Mesenchymal stem cell (in vitro differentiated cells and primary cell): ENCODE measurements at regions not wholly inside any gene's neighbourhood (a gene's known extent, or its start where the extent isn't known, plus 50 kb on each side); places are given as distances from the start of the nearest gene placed in this dataset.
A peak's percentile ranks its signal among the peaks of the same experiment; 100 is the strongest.

Experiments used
- DNase-seq: peaks from one replicate; pipeline ENCODE4 v3.0.0-alpha.2; 2013
- H2AFZ ChIP-seq: one replicate; pipeline ENCODE4 v1.6.1; 2013; ENCODE audit warnings: low read depth, mild to moderate bottlenecking, control low read depth, inconsistent platforms, low read length, moderate library complexity
- H2AK5ac ChIP-seq: 2 replicates; pipeline ENCODE4 v1.6.1; 2013; ENCODE audit warnings: low read length, moderate library complexity, mild to moderate bottlenecking, inconsistent platforms; ENCODE audit not compliant: severe bottlenecking
- H2BK120ac ChIP-seq: one replicate; pipeline ENCODE4 v1.6.1; 2013; ENCODE audit warnings: low read depth, mild to moderate bottlenecking, inconsistent platforms, low read length, moderate library complexity
- H2BK12ac ChIP-seq, 2 experiments: one replicate each; pipeline ENCODE4 v1.6.1; 2013; ENCODE audit warnings: inconsistent platforms in 2 of 2, low read length in 2 of 2, mild to moderate bottlenecking in 2 of 2, moderate library complexity in 2 of 2, control low read depth in 1 of 2
- H2BK15ac ChIP-seq: one replicate; pipeline ENCODE4 v1.6.1; 2013; ENCODE audit warnings: mild to moderate bottlenecking, low read depth, inconsistent platforms; ENCODE audit not compliant: poor library complexity, severe bottlenecking
- H2BK5ac ChIP-seq: 2 replicates; pipeline ENCODE4 v1.6.1; 2013; ENCODE audit warnings: low read depth, mild to moderate bottlenecking, low read length, control low read depth, inconsistent platforms; ENCODE audit not compliant: poor library complexity, severe bottlenecking
- H3K14ac ChIP-seq, 2 experiments: one replicate each; pipeline ENCODE4 v1.6.1; 2013; ENCODE audit warnings: inconsistent platforms in 2 of 2, low read length in 2 of 2, control low read depth in 1 of 2, mild to moderate bottlenecking in 1 of 2, moderate library complexity in 1 of 2
- H3K18ac ChIP-seq, 2 experiments: one replicate each; pipeline ENCODE4 v1.6.1; 2013; ENCODE audit warnings: inconsistent platforms in 2 of 2, low read length in 2 of 2, control low read depth in 1 of 2, low read depth in 1 of 2, mild to moderate bottlenecking in 1 of 2
- H3K23ac ChIP-seq, 2 experiments: one replicate each; pipeline ENCODE4 v1.6.1; 2013; ENCODE audit warnings: inconsistent platforms in 2 of 2, low read length in 2 of 2, mild to moderate bottlenecking in 2 of 2, moderate library complexity in 2 of 2, control low read depth in 1 of 2
- H3K27ac ChIP-seq: 2 replicates; pipeline ENCODE4 v1.5.1; 2013; ENCODE audit warnings: mild to moderate bottlenecking, moderate library complexity, low read length, control low read depth, inconsistent platforms; ENCODE audit not compliant: poor library complexity, severe bottlenecking
- H3K27me3 ChIP-seq, 2 experiments: 2 replicates each; pipeline versions ENCODE4 v1.6.1 to v1.7.0; 2013; ENCODE audit warnings: low read length in 2 of 2, mild to moderate bottlenecking in 2 of 2, moderate library complexity in 2 of 2, control low read depth in 1 of 2, inconsistent platforms in 1 of 2; ENCODE audit not compliant: control insufficient read depth in 1 of 2, insufficient read depth in 1 of 2
- H3K36me3 ChIP-seq, 2 experiments: 2 replicates each; pipeline versions ENCODE4 v1.6.1 to v1.7.0; 2013; ENCODE audit warnings: low read length in 2 of 2, control low read depth in 1 of 2, inconsistent platforms in 1 of 2, low read depth in 1 of 2, mild to moderate bottlenecking in 1 of 2; ENCODE audit not compliant: insufficient read depth in 2 of 2, control insufficient read depth in 1 of 2
- H3K4ac ChIP-seq, 2 experiments: one replicate each; pipeline ENCODE4 v1.6.1; 2013; ENCODE audit warnings: inconsistent platforms in 2 of 2, low read length in 2 of 2, mild to moderate bottlenecking in 2 of 2, moderate library complexity in 2 of 2, control low read depth in 1 of 2, low read depth in 1 of 2
- H3K4me1 ChIP-seq: 2 replicates; pipeline ENCODE4 v1.6.1; 2013; ENCODE audit warnings: low read depth, low read length, control low read depth; ENCODE audit not compliant: control insufficient read depth, insufficient read depth
- H3K4me2 ChIP-seq: 2 replicates; pipeline ENCODE4 v1.6.1; 2013; ENCODE audit warnings: low read length, mild to moderate bottlenecking, inconsistent platforms; ENCODE audit not compliant: poor library complexity, severe bottlenecking
- H3K4me3 ChIP-seq, 2 experiments: 2 replicates each; pipeline versions ENCODE4 v1.5.1 to v1.7.0; 2013; ENCODE audit warnings: low read length in 2 of 2, mild to moderate bottlenecking in 2 of 2, control low read depth in 1 of 2, low read depth in 1 of 2; ENCODE audit not compliant: insufficient read depth in 1 of 2
- H3K79me1 ChIP-seq: replicated peaks from 2 replicates; pipeline ENCODE4 v1.6.1; 2013; ENCODE audit warnings: mild to moderate bottlenecking, control low read depth, low read length, inconsistent platforms; ENCODE audit not compliant: poor library complexity, severe bottlenecking
- H3K9ac ChIP-seq: 2 replicates; pipeline ENCODE4 v1.7.0; 2013; ENCODE audit warnings: mild to moderate bottlenecking, low read length, moderate library complexity
- H3K9me3 ChIP-seq: 2 replicates; pipeline ENCODE4 v1.7.0; 2013; ENCODE audit warnings: mild to moderate bottlenecking, low read length; ENCODE audit not compliant: control insufficient read depth
- H4K8ac ChIP-seq: one replicate; pipeline ENCODE4 v1.6.1; 2013; ENCODE audit warnings: inconsistent platforms, mild to moderate bottlenecking, low read length, moderate library complexity
- H4K91ac ChIP-seq: one replicate; pipeline ENCODE4 v1.6.1; 2013; ENCODE audit warnings: mild to moderate bottlenecking, low read length, inconsistent platforms
- WGBS: methylation state at CpG from one replicate; pipeline ENCODE4 v1.1.7; 2013; ENCODE audit warnings: mixed read lengths; 5-methylcytosine and 5-hydroxymethylcytosine counted together

DNA sequence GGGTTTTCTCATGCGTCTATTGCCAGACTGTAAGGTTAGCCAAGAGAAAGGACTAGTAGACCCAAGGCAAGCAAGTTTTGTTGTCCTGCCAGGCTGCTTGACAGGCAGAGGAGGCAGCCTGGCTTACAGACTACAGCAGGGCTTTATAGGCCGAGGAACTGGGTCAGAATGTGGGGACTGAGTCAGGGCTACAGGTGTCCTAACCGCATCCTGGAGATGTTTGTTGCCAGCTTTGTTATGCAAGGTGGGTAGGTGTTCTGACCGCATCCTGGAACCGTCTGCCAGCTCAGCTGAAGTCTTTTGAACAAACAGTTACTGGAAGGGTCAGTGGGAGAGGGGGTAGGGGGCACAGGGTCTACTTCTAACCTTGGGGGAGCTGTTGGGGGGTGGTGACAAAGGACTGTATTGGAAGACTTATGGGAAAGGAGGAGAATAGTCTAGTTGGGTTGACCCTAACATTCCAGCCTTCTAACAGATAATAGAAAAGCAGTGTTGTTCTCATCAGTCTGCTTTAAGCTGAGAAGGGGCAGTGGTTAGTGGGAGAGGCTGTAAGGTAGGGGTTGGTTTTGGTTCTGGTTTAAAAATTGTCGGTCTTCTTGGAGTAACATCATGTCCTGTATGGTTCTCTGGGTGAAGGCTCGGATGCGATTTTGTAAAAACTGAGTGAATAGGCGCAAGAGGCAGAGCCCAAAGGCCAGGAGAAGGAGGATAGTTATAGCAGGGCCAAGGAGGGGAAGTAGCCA, 913.8 kb upstream of the SLITRK5 start:
- no peaks in the 10 kb centered on the region for H3K79me1 ChIP-seq
- H3K9me3 ChIP-seq: peaks cover 2% of the 10 kb centered on the region
- no peak overlapping the region for H2BK5ac ChIP-seq
- no peak overlapping the region for H4K8ac ChIP-seq
- 77% methylated on average over 9 of the region's 9 CpGs for WGBS
- H3K4ac ChIP-seq: no peak overlapping the region
- H4K91ac ChIP-seq: no peak overlapping the region
- H2BK15ac ChIP-seq: no peak overlapping the region
- no peaks in the 10 kb centered on the region for H3K27me3 ChIP-seq
- no peak overlapping the region for H3K4me3 ChIP-seq
- H3K23ac ChIP-seq: peak overlapping the region in 1 of 2 experiments; percentile 59
- DNase-seq: no peak
- no peak overlapping the region for H3K9ac ChIP-seq
- H3K36me3 ChIP-seq: no peaks in the 10 kb centered on the region
- H2BK12ac ChIP-seq: no peak overlapping the region
- H3K18ac ChIP-seq: no peak overlapping the region
- H2AFZ ChIP-seq: no peak overlapping the region
- H3K4me2 ChIP-seq: no peak overlapping the region
- no peak overlapping the region for H2BK120ac ChIP-seq
- no peak overlapping the region for H3K27ac ChIP-seq
- H3K4me1 ChIP-seq: peaks cover 2% of the 10 kb centered on the region
- H2AK5ac ChIP-seq: no peak overlapping the region
- no peak overlapping the region for H3K14ac ChIP-seq

DNA sequence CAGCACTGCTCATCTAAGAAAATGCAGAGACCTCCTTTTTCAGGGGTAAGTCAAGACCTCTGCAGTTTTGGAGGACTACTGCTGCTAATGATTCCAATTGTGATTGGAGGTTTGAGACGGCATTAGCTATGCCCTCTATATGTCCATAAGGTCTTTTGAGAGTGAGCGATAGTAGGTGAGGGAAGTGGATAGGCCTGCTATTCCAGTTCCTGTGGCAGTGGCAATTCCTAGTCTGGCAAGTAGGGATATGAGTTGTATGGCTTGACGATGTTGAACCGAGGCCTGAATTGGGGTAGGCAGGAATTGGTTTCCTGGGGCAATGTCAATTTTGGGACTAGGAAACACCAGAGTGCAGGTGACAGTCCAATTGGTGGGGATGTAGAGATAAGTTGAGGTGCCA, 913.1 kb upstream of the SLITRK5 start:
- Histone ChIP-seq H3K9me3 (peaks cover 3% of the 10 kb centered on the region), H3K4ac (no peak overlapping the region), H2BK12ac (no peak overlapping the region), H3K4me1 (peaks cover 2% of the 10 kb centered on the region), H4K91ac (no peak overlapping the region), H3K9ac (no peak overlapping the region), H3K23ac (no peak overlapping the region), H3K4me2 (no peak overlapping the region), H3K79me1 (no peaks in the 10 kb centered on the region), H4K8ac (no peak overlapping the region), H2AK5ac (no peak overlapping the region), H2BK5ac (no peak overlapping the region), H3K4me3 (no peak overlapping the region), H3K27ac (no peak overlapping the region), H3K14ac (peak overlapping the region in 1 of 2 experiments; percentile 31), H3K27me3 (no peaks in the 10 kb centered on the region), H2AFZ (no peak overlapping the region), H2BK120ac (no peak overlapping the region), H2BK15ac (no peak overlapping the region), H3K36me3 (no peaks in the 10 kb centered on the region), H3K18ac (no peak overlapping the region)
- 97% methylated on average over 4 of the region's 4 CpGs for WGBS
- no peak for DNase-seq

DNA sequence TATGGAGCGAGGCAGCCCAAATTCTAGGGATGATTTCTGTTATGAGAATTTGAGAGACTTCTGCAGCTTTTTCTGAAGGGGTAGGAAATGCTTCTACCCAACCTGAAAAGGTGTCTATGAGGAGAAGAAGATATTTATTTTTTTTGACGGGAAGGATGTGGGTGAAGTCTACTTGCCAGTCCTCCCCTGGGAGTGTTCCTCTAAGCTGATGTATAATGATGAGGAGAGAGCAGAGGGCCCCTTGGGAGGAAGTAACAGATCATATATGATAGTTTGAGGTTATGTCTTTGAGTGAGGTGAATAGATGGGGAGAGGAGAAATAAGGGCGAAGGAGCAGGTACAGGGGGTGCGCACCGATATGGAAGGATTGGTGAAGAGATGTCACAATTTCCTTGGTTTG, 910.6 kb upstream of the SLITRK5 start:
- no peaks in the 10 kb centered on the region for H3K27me3 ChIP-seq
- H2AK5ac ChIP-seq: no peak overlapping the region
- H2BK120ac ChIP-seq: no peak overlapping the region
- no peak overlapping the region for H4K8ac ChIP-seq
- no peak overlapping the region for H2BK15ac ChIP-seq
- H3K4me3 ChIP-seq: no peak overlapping the region
- H3K18ac ChIP-seq: no peak overlapping the region
- no peaks in the 10 kb centered on the region for H3K36me3 ChIP-seq
- no peak overlapping the region for H3K9ac ChIP-seq
- H3K79me1 ChIP-seq: no peaks in the 10 kb centered on the region
- H3K4me1 ChIP-seq: peaks cover 2% of the 10 kb centered on the region
- no peak overlapping the region for H2BK12ac ChIP-seq
- no peak overlapping the region for H3K4ac ChIP-seq
- no peak overlapping the region for H2BK5ac ChIP-seq
- H2AFZ ChIP-seq: no peak overlapping the region
- H3K9me3 ChIP-seq: peaks cover 16% of the 10 kb centered on the region
- DNase-seq: no peak
- H3K14ac ChIP-seq: no peak overlapping the region
- no peak overlapping the region for H3K4me2 ChIP-seq
- no peak overlapping the region for H3K27ac ChIP-seq
- no peak overlapping the region for H4K91ac ChIP-seq
- no peak overlapping the region for H3K23ac ChIP-seq
- WGBS: 97% methylated on average over 5 of the region's 5 CpGs

DNA sequence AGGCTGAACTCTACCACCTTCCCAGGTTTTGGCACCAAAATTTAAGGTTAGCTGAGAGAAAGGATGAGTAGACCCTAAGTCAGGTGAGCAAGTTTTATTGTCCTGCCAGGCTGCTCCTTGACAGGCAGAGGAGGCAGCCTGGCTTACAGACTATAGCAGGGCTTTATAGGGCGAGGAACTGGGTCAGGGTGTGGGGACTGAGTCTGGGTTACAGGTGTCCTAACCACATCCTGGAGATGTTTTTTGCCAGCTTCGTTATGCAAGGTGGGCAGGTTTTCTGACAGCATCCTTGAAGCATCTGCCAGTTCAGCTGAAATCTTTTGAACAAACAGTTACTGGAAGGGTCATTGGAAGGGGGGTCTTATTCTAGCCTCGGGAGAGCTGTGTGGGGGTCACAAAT, 905.7 kb upstream of the SLITRK5 start:
- Histone ChIP-seq H3K14ac (no peak overlapping the region), H2AK5ac (no peak overlapping the region), H2BK120ac (no peak overlapping the region), H3K4me1 (no peaks in the 10 kb centered on the region), H3K4me3 (no peak overlapping the region), H2AFZ (no peak overlapping the region), H3K36me3 (no peaks in the 10 kb centered on the region), H3K4me2 (no peak overlapping the region), H3K79me1 (no peaks in the 10 kb centered on the region), H3K9ac (no peak overlapping the region), H3K18ac (no peak overlapping the region), H3K9me3 (peaks cover 16% of the 10 kb centered on the region), H3K27me3 (no peaks in the 10 kb centered on the region), H3K23ac (no peak overlapping the region), H2BK15ac (no peak overlapping the region), H3K27ac (no peak overlapping the region), H4K8ac (no peak overlapping the region), H4K91ac (no peak overlapping the region), H2BK12ac (no peak overlapping the region), H2BK5ac (no peak overlapping the region), H3K4ac (no peak overlapping the region)
- 68% methylated on average over 3 of the region's 3 CpGs for WGBS
- no peak for DNase-seq
